Stomach (tissue), 4 donors: ENCODE measurements at regions not wholly inside any gene's neighbourhood (a gene's known extent, or its start where the extent isn't known, plus 50 kb on each side); places are given as distances from the start of the nearest gene placed in this dataset.

Experiments used
- EP300 ChIP-seq: sonication (generic); formaldehyde crosslinking; IDR thresholded peaks from one replicate; pipeline ENCODE4 v1.6.1; 2017; ENCODE audit warnings: antibody characterized with exemption
- POLR2A ChIP-seq, 4 donors: fragments of 450-650 bp; IDR thresholded peaks; one replicate each; pipeline ENCODE4 v1.6.1; 2016; ENCODE audit warnings: antibody characterized with exemption in 4 of 4, control low read depth in 2 of 4, mild to moderate bottlenecking in 1 of 4, moderate library complexity in 1 of 4
- TF ChIP-seq, protein P1 (sequence below), 7 experiments: fragments of 450-650 bp in 4 of 7; fragments of 200-600 bp in 3 of 7; sonication (generic) in 3 of 7; IDR thresholded peaks; one replicate each; pipeline ENCODE4 v1.5.1; 2016 to 2019; ENCODE audit warnings: antibody characterized with exemption in 7 of 7, control low read depth in 2 of 7, mild to moderate bottlenecking in 1 of 7

DNA sequence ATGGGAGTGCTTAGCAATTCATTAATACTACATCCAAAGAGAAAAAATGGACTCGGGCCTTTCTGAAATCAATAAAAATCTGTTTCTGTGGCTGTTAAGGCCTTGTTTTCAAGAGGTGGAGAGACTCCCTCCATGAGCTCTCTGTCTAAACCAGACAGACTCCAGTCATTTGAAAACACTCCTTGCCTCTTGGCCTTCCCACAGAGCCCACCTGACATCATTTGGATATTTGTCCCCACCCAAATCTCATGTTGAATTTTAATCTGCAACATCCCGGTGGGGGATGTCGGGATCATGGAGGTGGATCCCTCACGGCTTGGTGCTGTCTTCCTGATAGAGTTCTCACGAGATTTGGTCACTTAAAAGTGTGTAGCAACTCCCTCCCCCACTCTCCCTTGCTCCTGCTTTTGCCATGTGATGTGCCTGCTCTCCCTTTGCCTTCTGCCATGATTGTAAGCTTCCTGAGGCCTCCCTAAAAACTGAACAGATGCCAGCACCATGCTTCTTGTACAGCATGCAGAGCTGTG lies 226.3 kb downstream of the TBXT start:
- TF ChIP-seq, protein P1, sequence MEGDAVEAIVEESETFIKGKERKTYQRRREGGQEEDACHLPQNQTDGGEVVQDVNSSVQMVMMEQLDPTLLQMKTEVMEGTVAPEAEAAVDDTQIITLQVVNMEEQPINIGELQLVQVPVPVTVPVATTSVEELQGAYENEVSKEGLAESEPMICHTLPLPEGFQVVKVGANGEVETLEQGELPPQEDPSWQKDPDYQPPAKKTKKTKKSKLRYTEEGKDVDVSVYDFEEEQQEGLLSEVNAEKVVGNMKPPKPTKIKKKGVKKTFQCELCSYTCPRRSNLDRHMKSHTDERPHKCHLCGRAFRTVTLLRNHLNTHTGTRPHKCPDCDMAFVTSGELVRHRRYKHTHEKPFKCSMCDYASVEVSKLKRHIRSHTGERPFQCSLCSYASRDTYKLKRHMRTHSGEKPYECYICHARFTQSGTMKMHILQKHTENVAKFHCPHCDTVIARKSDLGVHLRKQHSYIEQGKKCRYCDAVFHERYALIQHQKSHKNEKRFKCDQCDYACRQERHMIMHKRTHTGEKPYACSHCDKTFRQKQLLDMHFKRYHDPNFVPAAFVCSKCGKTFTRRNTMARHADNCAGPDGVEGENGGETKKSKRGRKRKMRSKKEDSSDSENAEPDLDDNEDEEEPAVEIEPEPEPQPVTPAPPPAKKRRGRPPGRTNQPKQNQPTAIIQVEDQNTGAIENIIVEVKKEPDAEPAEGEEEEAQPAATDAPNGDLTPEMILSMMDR (IDR thresholded peaks at IDR 0.05), result no peak
- TF ChIP-seq POLR2A (IDR thresholded peaks at IDR 0.05) (no peak), EP300 (no peak)
